ENCODE measurements at regions not wholly inside any gene's neighbourhood (a gene's known extent, or its start where the extent isn't known, plus 50 kb on each side); places are given as distances from the start of the nearest gene placed in this dataset.
"Not testable (repeated sequence)": the region's sequence is repeated elsewhere in the genome, so short reads cannot be mapped to it uniquely, and the experiment has no call there.

GRCh38 chr10:57038531-57038930 lies 677.5 kb upstream of the ZWINT start:
- H3K4me2 ChIP-seq (ENCODE audit: unreplicated experiment) = no peak overlapping the region
- WGBS, 2 experiments (ENCODE audit: low coverage in 1 of 2, low lambda C conversion rate in 2 of 2, missing lambda C conversion rate in 2 of 2) = 5 to 13% methylated on average over 2 of the region's 2 CpGs
- in situ Hi-C loops (cut with MboI) = no loop called here

GRCh38 chr10:57035310-57035709 lies 674.3 kb upstream of the ZWINT start:
- H3K36me3 ChIP-seq (ENCODE audit: low read depth) = no peaks in the 10 kb centered on the region
- H3K4me3 ChIP-seq = no peak overlapping the region
- H2AFZ ChIP-seq = no peak overlapping the region
- in situ Hi-C loops (cut with MboI) = no loop called here
- no peaks in the 10 kb centered on the region for H4K20me1 ChIP-seq (ENCODE audit: insufficient read depth)
- DNase-seq = no peak
- 34 to 39% methylated on average over 2 of the region's 2 CpGs for WGBS, 2 experiments (ENCODE audit: low coverage in 1 of 2, low lambda C conversion rate in 2 of 2, missing lambda C conversion rate in 2 of 2)
- H3K27me3 ChIP-seq (replicated peaks; ENCODE audit: insufficient read depth) = no peaks in the 10 kb centered on the region
- no peaks in the 10 kb centered on the region for H3F3A ChIP-seq (ENCODE audit: insufficient read depth)
- H3K9me3 ChIP-seq (ENCODE audit: low read depth) = no peaks in the 10 kb centered on the region
- no peak overlapping the region for H3K9ac ChIP-seq
- no peaks in the 10 kb centered on the region for H3K4me1 ChIP-seq (ENCODE audit: insufficient read depth)
- H3K4me2 ChIP-seq (ENCODE audit: unreplicated experiment) = no peak overlapping the region
- H3K27ac ChIP-seq = no peak overlapping the region
- TF ChIP-seq EZH2phosphoT487 (IDR thresholded peaks at IDR 0.05; ENCODE audit: insufficient read depth, low read depth) (no peak), EZH2 (IDR thresholded peaks at IDR 0.05; ENCODE audit: insufficient read depth, poor library complexity, severe bottlenecking) (no peak)
- no peaks in the 10 kb centered on the region for H3K79me2 ChIP-seq (ENCODE audit: insufficient read depth)
- H3K9me2 ChIP-seq (ENCODE audit: insufficient read depth) = no peaks in the 10 kb centered on the region

More at GRCh38 chr10:57038531-57038930, 677.5 kb upstream of the ZWINT start:
- no peak overlapping the region for H3K9ac ChIP-seq
- H3K4me1 ChIP-seq (ENCODE audit: insufficient read depth) = no peaks in the 10 kb centered on the region
- TF ChIP-seq EZH2phosphoT487 (IDR thresholded peaks at IDR 0.05; ENCODE audit: insufficient read depth, low read depth) = no peak
- TF ChIP-seq EZH2 (IDR thresholded peaks at IDR 0.05; ENCODE audit: insufficient read depth, poor library complexity, severe bottlenecking) = no peak
- H3K9me3 ChIP-seq (ENCODE audit: low read depth) = no peaks in the 10 kb centered on the region
- no peak for DNase-seq
- no peak overlapping the region for H2AFZ ChIP-seq
- no peak overlapping the region for H3K27ac ChIP-seq
- H3K27me3 ChIP-seq (replicated peaks; ENCODE audit: insufficient read depth) = no peaks in the 10 kb centered on the region
- no peaks in the 10 kb centered on the region for H3K79me2 ChIP-seq (ENCODE audit: insufficient read depth)
- H4K20me1 ChIP-seq (ENCODE audit: insufficient read depth) = no peaks in the 10 kb centered on the region
- H3K4me3 ChIP-seq = no peak overlapping the region
- no peaks in the 10 kb centered on the region for H3K36me3 ChIP-seq (ENCODE audit: low read depth)
- no peaks in the 10 kb centered on the region for H3F3A ChIP-seq (ENCODE audit: insufficient read depth)
- no peaks in the 10 kb centered on the region for H3K9me2 ChIP-seq (ENCODE audit: insufficient read depth)

GRCh38 chr10:57032301-57032700 lies 671.2 kb upstream of the ZWINT start:
- H3K79me2 ChIP-seq (ENCODE audit: insufficient read depth); H3K27ac ChIP-seq; H3K9ac ChIP-seq; H4K20me1 ChIP-seq (ENCODE audit: insufficient read depth); H2AFZ ChIP-seq; H3K4me2 ChIP-seq (ENCODE audit: unreplicated experiment); H3K4me1 ChIP-seq (ENCODE audit: insufficient read depth); H3K4me3 ChIP-seq; DNase-seq; H3K27me3 ChIP-seq (replicated peaks; ENCODE audit: insufficient read depth); in situ Hi-C loops (cut with MboI); H3K9me2 ChIP-seq (ENCODE audit: insufficient read depth); H3F3A ChIP-seq (ENCODE audit: insufficient read depth); H3K9me3 ChIP-seq (ENCODE audit: low read depth); H3K36me3 ChIP-seq (ENCODE audit: low read depth): not testable (repeated sequence)
- WGBS, 2 experiments (ENCODE audit: low coverage in 1 of 2, low lambda C conversion rate in 2 of 2, missing lambda C conversion rate in 2 of 2) = 19 to 22% methylated on average over 5 of the region's 5 CpGs

- Histone ChIP-seq H3F3A (ENCODE audit: insufficient read depth) (no peaks in the 10 kb centered on the region), H3K79me2 (ENCODE audit: insufficient read depth) (no peaks in the 10 kb centered on the region), H3K4me3 (no peak overlapping the region), H3K36me3 (ENCODE audit: low read depth) (no peaks in the 10 kb centered on the region), H3K27ac (no peak overlapping the region), H3K9me3 (ENCODE audit: low read depth) (no peaks in the 10 kb centered on the region), H3K9me2 (ENCODE audit: insufficient read depth) (no peaks in the 10 kb centered on the region), H3K4me1 (ENCODE audit: insufficient read depth) (no peaks in the 10 kb centered on the region), H2AFZ (no peak overlapping the region), H3K9ac (no peak overlapping the region), H3K27me3 (replicated peaks; ENCODE audit: insufficient read depth) (no peaks in the 10 kb centered on the region), H4K20me1 (ENCODE audit: insufficient read depth) (no peaks in the 10 kb centered on the region), H3K4me2 (ENCODE audit: unreplicated experiment) (no peak overlapping the region)
- TF ChIP-seq EZH2phosphoT487 (IDR thresholded peaks at IDR 0.05; ENCODE audit: insufficient read depth, low read depth) (no peak), EZH2 (IDR thresholded peaks at IDR 0.05; ENCODE audit: insufficient read depth, poor library complexity, severe bottlenecking) (no peak)
- DNase-seq = no peak
- in situ Hi-C loops (cut with MboI) = no loop called here
- WGBS, 2 experiments (ENCODE audit: low coverage in 1 of 2, low lambda C conversion rate in 2 of 2, missing lambda C conversion rate in 2 of 2) = 32 to 40% methylated on average over 4 of the region's 4 CpGs
These were observed 670.3 kb upstream of the ZWINT start for GRCh38 chr10:57031346-57031745.

- TF ChIP-seq EZH2 (IDR thresholded peaks at IDR 0.05; ENCODE audit: insufficient read depth, poor library complexity, severe bottlenecking) (no peak), EZH2phosphoT487 (IDR thresholded peaks at IDR 0.05; ENCODE audit: insufficient read depth, low read depth) (no peak)
- Histone ChIP-seq H3K4me3 (no peak overlapping the region), H3K4me2 (ENCODE audit: unreplicated experiment) (no peak overlapping the region), H4K20me1 (ENCODE audit: insufficient read depth) (no peaks in the 10 kb centered on the region), H3K27ac (no peak overlapping the region), H3K36me3 (ENCODE audit: low read depth) (no peaks in the 10 kb centered on the region), H3K4me1 (ENCODE audit: insufficient read depth) (no peaks in the 10 kb centered on the region), H3K79me2 (ENCODE audit: insufficient read depth) (no peaks in the 10 kb centered on the region), H3K9ac (no peak overlapping the region), H3F3A (ENCODE audit: insufficient read depth) (no peaks in the 10 kb centered on the region), H3K9me2 (ENCODE audit: insufficient read depth) (no peaks in the 10 kb centered on the region), H3K9me3 (ENCODE audit: low read depth) (no peaks in the 10 kb centered on the region), H2AFZ (no peak overlapping the region), H3K27me3 (replicated peaks; ENCODE audit: insufficient read depth) (no peaks in the 10 kb centered on the region)
- 24 to 31% methylated on average over 1 of the region's 1 CpG for WGBS, 2 experiments (ENCODE audit: low coverage in 1 of 2, low lambda C conversion rate in 2 of 2, missing lambda C conversion rate in 2 of 2)
- in situ Hi-C loops (cut with MboI) = no loop called here
- DNase-seq = no peak
These were observed 665.2 kb upstream of the ZWINT start for GRCh38 chr10:57026307-57026706.
